NOMO-1 treated with dmso at 0.1 percent for 144 hours (cell line): ENCODE measurements at regions not wholly inside any gene's neighbourhood (a gene's known extent, or its start where the extent isn't known, plus 50 kb on each side); places are given as distances from the start of the nearest gene placed in this dataset.
"Not testable (repeated sequence)": the region's sequence is repeated elsewhere in the genome, so short reads cannot be mapped to it uniquely, and the experiment has no call there.

Experiments
- DNase-seq: peaks from one replicate; lab custom pipeline; 2025; ENCODE audit not compliant: unreplicated experiment; lab: John Stamatoyannopoulos, UW

- DNase-seq: no peak
Observed at GRCh38 chr15:66635006-66635405, 67.0 kb upstream of the SMAD6 start.

- DNase-seq: no peak
Observed at GRCh38 chr15:66635817-66636216, 66.2 kb upstream of the SMAD6 start.

- DNase-seq: not testable (repeated sequence)
Observed at GRCh38 chr15:66637044-66637443, 65.0 kb upstream of the SMAD6 start.

GRCh38 chr15:66638377-66638776 is 63.7 kb upstream of the SMAD6 start:
- no peak for DNase-seq

- no peak for DNase-seq
Observed at GRCh38 chr15:66641485-66642315, 60.3 kb upstream of the SMAD6 start.

- DNase-seq: no peak
Observed at GRCh38 chr15:66642514-66642913, 59.5 kb upstream of the SMAD6 start.

- no peak for DNase-seq
Observed at GRCh38 chr15:66643033-66643432, 59.0 kb upstream of the SMAD6 start.

GRCh38 chr15:66644000-66644787 is 57.8 kb upstream of the SMAD6 start:
- no peak for DNase-seq

GRCh38 chr15:66644869-66645268 is 57.2 kb upstream of the SMAD6 start:
- DNase-seq: no peak

- DNase-seq: no peak
Observed at GRCh38 chr15:66646308-66646707, 55.7 kb upstream of the SMAD6 start.

GRCh38 chr15:66646799-66647198 is 55.2 kb upstream of the SMAD6 start:
- no peak for DNase-seq

GRCh38 chr15:66647358-66647757 is 54.7 kb upstream of the SMAD6 start:
- DNase-seq: no peak

- DNase-seq: no peak
Observed at GRCh38 chr15:66648588-66648987, 53.4 kb upstream of the SMAD6 start.

GRCh38 chr15:66649235-66649984 is 52.6 kb upstream of the SMAD6 start:
- DNase-seq: no peak

GRCh38 chr15:66650433-66650832 is 51.6 kb upstream of the SMAD6 start:
- no peak for DNase-seq

- DNase-seq: no peak
Observed at GRCh38 chr15:66651198-66651597, 50.8 kb upstream of the SMAD6 start.

GRCh38 chr15:66651913-66652642 is 50.0 kb upstream of the SMAD6 start:
- no peak for DNase-seq
